ENCODE measurements at regions not wholly inside any gene's neighbourhood (a gene's known extent, or its start where the extent isn't known, plus 50 kb on each side); places are given as distances from the start of the nearest gene placed in this dataset.

DNA sequence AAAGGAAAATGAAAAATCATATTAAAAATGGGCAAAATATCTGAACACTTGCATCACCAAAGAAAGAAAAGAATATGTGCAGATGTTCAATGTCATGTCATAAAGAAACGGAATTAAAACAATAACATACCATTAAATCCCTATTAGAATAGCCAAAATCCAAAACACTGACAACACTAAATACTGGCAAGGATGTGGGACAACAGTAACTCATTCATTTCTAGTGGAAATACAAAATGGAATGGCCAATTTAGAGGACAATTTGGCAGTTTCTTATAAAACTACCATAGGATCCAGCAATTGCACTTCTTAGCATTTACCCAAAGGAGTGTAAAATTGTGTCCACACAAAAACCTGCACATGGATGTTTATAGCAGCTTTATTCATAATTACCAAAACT lies 542.5 kb upstream of the UBE2E2 start:
- Histone ChIP-seq H3K27ac (no peak overlapping the region), H3K4me3 (no peak overlapping the region), H3K4me2 (no peak overlapping the region), H3K4me1 (no peaks in the 10 kb centered on the region), H3K9me3 (no peaks in the 10 kb centered on the region)
- 0% methylated on average over 1 of the region's 1 CpG for WGBS (ENCODE audit: missing lambda C conversion rate)
- TF ChIP-seq HOXA7 (CRISPR knock-in tag; IDR thresholded peaks at IDR 0.05) (no peak), HOXB13 (CRISPR knock-in tag; IDR thresholded peaks at IDR 0.05; ENCODE audit: low read depth) (no peak), RARB (CRISPR knock-in tag; IDR thresholded peaks at IDR 0.05) (no peak), NPAS2 (CRISPR knock-in tag; IDR thresholded peaks at IDR 0.05; ENCODE audit: borderline replicate concordance) (no peak), ATOH8 (CRISPR knock-in tag; IDR thresholded peaks at IDR 0.05; ENCODE audit: low read depth) (no peak), MAZ (IDR thresholded peaks at IDR 0.05; ENCODE audit: borderline replicate concordance, low read depth, low read length) (no peak), HDAC2 (IDR thresholded peaks at IDR 0.05) (no peak), BHLHE40 (IDR thresholded peaks at IDR 0.05; ENCODE audit: low read depth, low read length) (no peak), KDM1A (IDR thresholded peaks at IDR 0.05; ENCODE audit: low read depth) (no peak), TP53 (CRISPR knock-in tag; IDR thresholded peaks at IDR 0.05) (no peak), MAFK (IDR thresholded peaks at IDR 0.05; ENCODE audit: partially characterized antibody) (no peak)
- DNase-seq (ENCODE audit: low read depth in 1 of 2, low spot score in 1 of 2) (no peak), ATAC-seq (no peak), FAIRE-seq (no peak)
- POLR2A ChIA-PET = no interaction called here
- CTCF ChIA-PET = no interaction called here

DNA sequence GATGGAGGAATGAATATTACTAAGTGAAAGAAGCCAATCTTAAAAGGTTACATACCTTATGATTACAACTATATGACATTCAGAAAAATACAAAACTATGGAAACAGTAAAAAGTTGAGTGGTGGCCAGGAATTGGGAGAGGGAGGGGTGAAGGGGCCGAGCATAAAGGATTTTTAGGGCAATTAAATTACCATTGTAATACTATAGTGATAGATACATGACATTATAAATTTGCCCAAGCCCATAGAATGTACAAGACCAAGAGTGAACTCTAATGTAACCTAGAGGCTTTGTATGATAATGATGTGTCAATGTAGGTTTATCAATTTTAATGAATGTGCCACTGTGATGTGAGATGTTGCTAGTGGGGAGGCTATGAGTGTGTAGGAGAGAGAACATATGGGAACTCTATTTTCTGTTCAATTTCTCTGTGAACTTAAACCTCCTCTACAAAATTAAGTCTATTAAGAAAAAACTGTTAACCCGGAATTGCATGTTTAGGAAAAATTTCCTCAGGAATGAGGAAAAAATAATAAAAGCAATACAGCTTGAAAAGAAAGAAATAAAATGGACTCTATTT lies 541.9 kb upstream of the UBE2E2 start:
- DNase-seq (ENCODE audit: low read depth in 1 of 2, low spot score in 1 of 2) = no peak
- ATAC-seq = no peak
- Histone ChIP-seq H3K27ac (no peak overlapping the region), H3K4me1 (no peaks in the 10 kb centered on the region), H3K4me2 (no peak overlapping the region), H3K9me3 (no peaks in the 10 kb centered on the region), H3K4me3 (no peak overlapping the region)
- ChIA-PET CTCF (no interaction called here), POLR2A (no interaction called here)
- WGBS (ENCODE audit: missing lambda C conversion rate) = 1% methylated on average over 2 of the region's 2 CpGs
- no peak for FAIRE-seq
- no peak for TF ChIP-seq USF2 (IDR thresholded peaks at IDR 0.05)
- TF ChIP-seq, protein P1, sequence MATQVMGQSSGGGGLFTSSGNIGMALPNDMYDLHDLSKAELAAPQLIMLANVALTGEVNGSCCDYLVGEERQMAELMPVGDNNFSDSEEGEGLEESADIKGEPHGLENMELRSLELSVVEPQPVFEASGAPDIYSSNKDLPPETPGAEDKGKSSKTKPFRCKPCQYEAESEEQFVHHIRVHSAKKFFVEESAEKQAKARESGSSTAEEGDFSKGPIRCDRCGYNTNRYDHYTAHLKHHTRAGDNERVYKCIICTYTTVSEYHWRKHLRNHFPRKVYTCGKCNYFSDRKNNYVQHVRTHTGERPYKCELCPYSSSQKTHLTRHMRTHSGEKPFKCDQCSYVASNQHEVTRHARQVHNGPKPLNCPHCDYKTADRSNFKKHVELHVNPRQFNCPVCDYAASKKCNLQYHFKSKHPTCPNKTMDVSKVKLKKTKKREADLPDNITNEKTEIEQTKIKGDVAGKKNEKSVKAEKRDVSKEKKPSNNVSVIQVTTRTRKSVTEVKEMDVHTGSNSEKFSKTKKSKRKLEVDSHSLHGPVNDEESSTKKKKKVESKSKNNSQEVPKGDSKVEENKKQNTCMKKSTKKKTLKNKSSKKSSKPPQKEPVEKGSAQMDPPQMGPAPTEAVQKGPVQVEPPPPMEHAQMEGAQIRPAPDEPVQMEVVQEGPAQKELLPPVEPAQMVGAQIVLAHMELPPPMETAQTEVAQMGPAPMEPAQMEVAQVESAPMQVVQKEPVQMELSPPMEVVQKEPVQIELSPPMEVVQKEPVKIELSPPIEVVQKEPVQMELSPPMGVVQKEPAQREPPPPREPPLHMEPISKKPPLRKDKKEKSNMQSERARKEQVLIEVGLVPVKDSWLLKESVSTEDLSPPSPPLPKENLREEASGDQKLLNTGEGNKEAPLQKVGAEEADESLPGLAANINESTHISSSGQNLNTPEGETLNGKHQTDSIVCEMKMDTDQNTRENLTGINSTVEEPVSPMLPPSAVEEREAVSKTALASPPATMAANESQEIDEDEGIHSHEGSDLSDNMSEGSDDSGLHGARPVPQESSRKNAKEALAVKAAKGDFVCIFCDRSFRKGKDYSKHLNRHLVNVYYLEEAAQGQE (IDR thresholded peaks at IDR 0.05) = no peak
- no peak for TF ChIP-seq PBX3 (IDR thresholded peaks at IDR 0.05)
- TF ChIP-seq CHD4 (IDR thresholded peaks at IDR 0.05; ENCODE audit: borderline replicate concordance) = no peak
- no peak for TF ChIP-seq FOXS1 (CRISPR knock-in tag; IDR thresholded peaks at IDR 0.05)
- no peak for TF ChIP-seq EP300 (IDR thresholded peaks at IDR 0.05)
- no peak for TF ChIP-seq CBX2 (IDR thresholded peaks at IDR 0.05; ENCODE audit: borderline replicate concordance, low read depth)
- no peak for TF ChIP-seq POLR2AphosphoS2 (conservative IDR thresholded peaks at IDR 0.05; ENCODE audit: low read length)
- TF ChIP-seq ZC3H11A (IDR thresholded peaks at IDR 0.05) = no peak
- no peak for TF ChIP-seq CTCF (IDR thresholded peaks at IDR 0.05)
- TF ChIP-seq FOSB (CRISPR knock-in tag; IDR thresholded peaks at IDR 0.05) = no peak
- TF ChIP-seq NFE2L2 (conservative IDR thresholded peaks at IDR 0.05; ENCODE audit: low read length) = no peak
- TF ChIP-seq RFX5 (IDR thresholded peaks at IDR 0.05) = no peak
- TF ChIP-seq HOXB13 (CRISPR knock-in tag; IDR thresholded peaks at IDR 0.05; ENCODE audit: low read depth) = no peak
- TF ChIP-seq NR3C1 (IDR thresholded peaks at IDR 0.05) = no peak
- TF ChIP-seq HDAC2 (IDR thresholded peaks at IDR 0.05) = no peak
